HG02943 (cell line): ENCODE measurements at regions not wholly inside any gene's neighbourhood (a gene's known extent, or its start where the extent isn't known, plus 50 kb on each side); places are given as distances from the start of the nearest gene placed in this dataset.

Experiments used
- ATAC-seq: cut with Tn5 transposase; IDR thresholded peaks from one replicate; pipeline ENCODE4 v1.9.1; 2021; ENCODE audit warnings: mild to moderate bottlenecking, low read depth, moderate library complexity; ENCODE audit not compliant: unreplicated experiment

DNA sequence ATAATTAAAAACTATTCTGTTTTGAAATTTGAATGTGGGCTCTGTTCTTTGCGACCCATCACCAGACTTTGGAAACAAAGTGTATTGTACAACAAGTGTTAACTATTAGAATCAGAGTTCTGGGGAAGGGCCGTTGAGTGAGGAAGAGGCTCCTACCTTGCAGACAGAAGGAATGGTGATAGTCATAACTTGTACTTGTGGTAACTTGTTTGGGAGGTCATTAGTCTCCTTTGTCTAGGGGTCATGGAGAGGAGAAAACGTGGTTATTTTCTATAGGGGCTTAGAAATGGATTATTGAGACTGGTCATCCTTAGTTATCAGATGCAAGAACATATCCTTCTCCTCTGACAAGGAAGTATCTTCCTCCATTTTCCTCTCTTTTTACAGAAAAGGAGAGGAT, 174.8 kb downstream of the BMP2 start:
- ATAC-seq: no peak

DNA sequence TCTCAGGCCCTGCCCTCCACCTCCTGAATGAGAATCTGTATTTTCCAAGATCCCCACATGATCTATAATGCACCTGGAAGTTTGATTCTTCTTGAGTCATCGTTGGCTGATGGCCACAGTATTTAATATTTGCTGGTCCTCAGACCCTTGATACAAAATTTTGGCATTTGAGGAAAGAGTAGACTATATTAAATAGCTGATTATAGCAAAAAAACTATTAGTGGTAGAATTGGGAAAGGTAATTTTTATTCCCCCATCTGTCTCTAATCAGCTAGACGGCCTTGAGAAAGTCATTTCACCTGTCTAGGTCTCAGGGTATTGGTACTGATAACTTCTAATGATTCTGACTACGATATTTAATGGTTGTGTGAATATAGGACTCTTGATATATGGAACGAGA, 176.8 kb downstream of the BMP2 start:
- no peak for ATAC-seq

GRCh38 chr20:6953611-6954010, 186.1 kb downstream of the BMP2 start:
- ATAC-seq: no peak

DNA sequence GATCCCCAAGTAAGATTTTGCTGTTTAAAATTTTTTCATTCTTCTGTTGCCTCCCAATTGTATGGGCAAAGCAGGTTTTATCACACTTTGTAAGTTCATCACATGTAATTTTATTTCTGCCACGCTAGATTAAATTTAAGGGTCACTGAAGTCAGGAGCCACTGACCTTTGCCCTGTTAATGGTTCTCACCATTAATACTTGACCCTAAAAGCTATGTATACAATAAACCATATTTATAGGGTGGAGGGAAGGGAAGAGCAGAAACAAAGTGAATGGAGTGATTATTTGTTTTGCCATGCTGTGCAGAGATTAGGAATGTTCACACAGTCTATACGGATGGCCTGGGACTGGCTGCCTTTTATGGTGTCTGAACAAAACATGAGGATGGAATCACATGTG, 186.7 kb downstream of the BMP2 start:
- ATAC-seq: no peak

- ATAC-seq: no peak
Observed at GRCh38 chr20:6956056-6956455, 188.6 kb downstream of the BMP2 start.

GRCh38 chr20:6956574-6956973, 189.1 kb downstream of the BMP2 start:
- no peak for ATAC-seq

GRCh38 chr20:6959900-6960312, 192.4 kb downstream of the BMP2 start:
- no peak for ATAC-seq

- ATAC-seq: no peak
Observed at GRCh38 chr20:6966721-6967120, 199.2 kb downstream of the BMP2 start.

DNA sequence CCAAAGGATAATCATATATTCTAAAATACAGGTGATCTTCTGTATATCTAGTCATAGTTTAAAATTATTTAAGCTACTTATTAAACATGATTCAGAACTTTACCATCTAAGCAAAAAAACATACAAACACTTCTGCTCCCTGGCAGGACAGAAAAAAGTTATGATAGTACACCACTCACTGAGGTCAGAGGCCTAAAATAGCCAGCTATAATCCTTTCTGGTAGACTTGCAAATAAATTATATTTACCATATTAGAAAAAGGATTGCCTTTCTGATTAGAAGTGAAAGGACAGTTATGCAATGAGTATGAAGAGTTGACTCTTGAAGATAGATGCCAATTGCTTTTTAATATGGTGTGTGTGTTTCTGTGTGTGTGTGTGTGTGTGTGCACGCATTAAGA, 207.4 kb downstream of the BMP2 start:
- ATAC-seq: no peak

DNA sequence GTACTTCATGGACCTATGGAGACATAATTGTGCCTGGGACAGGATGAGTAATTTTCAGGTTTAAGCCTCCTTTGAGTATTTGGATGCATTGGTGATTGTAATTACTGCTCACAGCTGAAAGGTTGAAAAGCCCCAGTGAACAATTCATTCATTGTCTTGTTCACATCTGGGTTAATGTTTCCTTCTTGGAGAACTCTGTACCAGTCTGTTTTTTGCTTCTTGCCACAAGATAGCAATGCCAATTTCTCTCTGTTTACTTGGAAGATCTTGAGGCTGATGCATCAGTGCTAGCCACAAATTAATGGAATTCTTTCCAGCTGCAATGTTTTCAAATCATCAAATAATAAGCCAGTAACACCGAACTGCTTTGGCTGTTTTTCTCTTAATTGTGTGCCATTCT, 207.8 kb downstream of the BMP2 start:
- ATAC-seq: no peak

DNA sequence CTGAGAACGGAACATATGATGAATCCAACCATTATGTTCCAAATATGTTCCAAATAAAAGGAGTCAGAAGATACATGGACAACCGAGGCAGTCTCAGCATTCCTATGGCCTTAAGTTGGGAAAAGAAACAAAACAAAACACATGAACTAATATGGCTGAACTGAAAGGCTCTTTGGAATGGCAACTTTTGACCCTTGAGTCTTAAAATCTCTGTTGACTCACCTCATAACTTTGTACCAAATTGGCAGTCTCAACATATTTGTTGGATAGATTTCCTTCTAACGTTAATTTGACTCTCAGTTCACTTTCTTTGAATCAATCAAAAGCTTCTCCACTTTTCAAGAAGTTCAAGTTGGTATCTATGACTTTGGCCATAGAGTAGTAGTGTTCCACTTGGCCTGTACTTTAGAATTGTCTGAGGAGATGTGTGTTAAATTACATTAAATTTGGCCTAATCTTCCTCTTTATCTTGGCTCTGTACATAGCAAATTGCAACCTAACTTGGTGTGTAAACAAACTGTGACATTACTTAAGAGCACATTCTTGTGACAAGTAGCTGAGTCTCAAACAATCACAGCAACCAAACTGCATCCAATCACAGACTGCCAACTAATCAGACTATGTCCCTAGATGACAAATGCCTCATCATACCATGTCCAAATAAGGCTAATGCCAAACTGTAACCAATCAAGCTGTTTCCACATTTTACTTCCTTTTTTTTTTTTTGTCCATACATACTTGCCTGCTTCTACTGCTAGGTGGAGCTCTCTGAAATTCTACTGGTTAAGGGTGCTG, 208.8 kb downstream of the BMP2 start:
- ATAC-seq: no peak

- ATAC-seq: no peak
Observed at GRCh38 chr20:6979621-6980020, 212.1 kb downstream of the BMP2 start.

DNA sequence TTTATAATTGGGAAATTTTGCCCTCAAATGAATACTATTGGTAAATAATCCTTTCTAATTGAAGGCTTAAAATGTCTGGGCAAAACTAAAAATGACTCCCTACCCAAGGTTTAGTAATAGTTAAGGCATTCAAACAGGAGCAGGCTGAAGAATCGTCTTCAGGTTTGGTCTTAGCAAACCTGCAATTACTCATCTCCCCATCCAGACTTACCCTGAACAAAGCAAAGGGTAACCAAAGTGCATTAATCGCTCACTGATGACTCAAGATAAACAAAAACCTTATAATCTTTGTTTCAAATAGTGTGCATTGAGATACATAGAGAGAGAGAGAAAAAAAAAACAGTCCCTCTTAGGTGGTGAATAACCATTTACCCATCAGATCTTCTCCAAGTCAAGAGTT, 225.5 kb downstream of the BMP2 start:
- ATAC-seq: no peak

GRCh38 chr20:6993511-6993910, 226.0 kb downstream of the BMP2 start:
- ATAC-seq: no peak

GRCh38 chr20:6994452-6994851, 227.0 kb downstream of the BMP2 start:
- no peak for ATAC-seq

GRCh38 chr20:6998909-6999308, 231.4 kb downstream of the BMP2 start:
- ATAC-seq: no peak

DNA sequence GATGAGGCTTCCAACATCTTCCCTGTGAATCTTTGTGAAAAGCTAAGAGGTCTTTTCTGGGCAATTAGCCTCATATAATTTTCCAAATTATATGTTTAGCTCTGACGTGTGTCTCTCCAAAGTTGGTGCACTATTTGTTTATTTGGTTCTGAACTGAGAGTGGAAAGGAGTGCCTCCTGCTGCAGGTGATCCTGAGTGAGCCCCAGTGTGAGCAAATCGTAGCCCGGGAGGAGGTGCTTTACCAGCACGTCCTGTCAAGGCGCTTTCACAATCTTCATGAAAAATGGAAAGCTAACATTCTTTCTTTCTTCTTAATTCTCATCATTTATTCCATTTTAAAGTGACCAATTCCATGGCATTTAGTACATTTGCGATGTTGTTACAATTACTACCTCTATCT, 231.9 kb downstream of the BMP2 start:
- ATAC-seq: no peak

DNA sequence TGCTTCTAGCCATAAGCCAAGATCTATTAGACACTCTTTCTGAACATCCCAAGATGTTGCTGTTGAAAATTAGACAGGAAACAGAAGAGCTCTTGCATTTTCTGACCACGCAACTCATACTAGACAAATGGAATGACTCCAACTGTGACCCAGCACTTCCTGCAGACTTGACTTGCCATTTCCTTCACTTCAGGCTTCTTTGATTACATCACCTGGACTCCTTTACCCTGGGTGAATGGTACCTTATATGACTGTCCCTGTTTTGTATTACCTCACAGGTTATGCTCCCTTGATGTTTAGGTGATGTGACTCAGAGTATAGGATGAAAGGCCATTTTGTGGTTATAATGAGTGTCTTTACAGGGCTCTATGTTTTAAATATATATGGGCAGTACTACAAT, 236.1 kb downstream of the BMP2 start:
- no peak for ATAC-seq

- no peak for ATAC-seq
Observed at GRCh38 chr20:7004801-7005200, 237.3 kb downstream of the BMP2 start.

DNA sequence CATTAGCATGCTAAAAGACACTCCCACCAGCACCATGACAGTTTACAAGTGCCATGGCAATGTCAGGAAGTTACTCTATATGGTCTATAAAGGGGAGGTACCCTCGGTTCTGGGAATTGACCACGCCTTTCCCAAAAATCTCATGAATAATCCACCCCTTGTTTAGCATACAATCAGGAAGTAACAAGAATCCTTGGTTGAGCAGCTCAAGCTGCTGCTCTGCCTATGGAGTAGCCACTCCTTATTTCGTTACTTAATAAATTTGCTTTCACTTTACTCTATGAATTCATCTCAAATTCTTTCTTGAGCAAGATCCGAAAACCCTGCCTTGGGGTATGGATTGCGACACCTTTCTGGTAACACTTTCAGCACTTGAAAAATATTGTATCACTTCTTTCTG, 243.0 kb downstream of the BMP2 start:
- ATAC-seq: no peak

DNA sequence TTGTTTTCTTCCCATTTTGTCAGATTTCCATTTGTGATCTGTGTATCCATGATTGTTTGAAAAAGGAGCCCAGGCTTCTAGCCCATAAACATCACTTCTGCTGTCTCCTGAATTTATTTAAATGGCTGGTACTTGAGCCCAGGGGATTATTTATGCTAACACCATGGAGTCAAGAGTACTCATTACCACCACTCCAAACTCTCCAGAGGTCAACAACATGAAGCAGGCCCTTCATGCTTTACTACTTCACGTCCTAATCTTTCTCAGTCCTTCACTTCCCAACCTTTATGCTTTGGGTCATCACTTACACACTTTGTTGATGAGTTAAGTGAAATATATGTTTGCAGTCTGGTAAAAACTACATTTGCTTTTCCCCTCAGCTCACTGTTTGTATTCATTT, 247.8 kb downstream of the BMP2 start:
- ATAC-seq: no peak

DNA sequence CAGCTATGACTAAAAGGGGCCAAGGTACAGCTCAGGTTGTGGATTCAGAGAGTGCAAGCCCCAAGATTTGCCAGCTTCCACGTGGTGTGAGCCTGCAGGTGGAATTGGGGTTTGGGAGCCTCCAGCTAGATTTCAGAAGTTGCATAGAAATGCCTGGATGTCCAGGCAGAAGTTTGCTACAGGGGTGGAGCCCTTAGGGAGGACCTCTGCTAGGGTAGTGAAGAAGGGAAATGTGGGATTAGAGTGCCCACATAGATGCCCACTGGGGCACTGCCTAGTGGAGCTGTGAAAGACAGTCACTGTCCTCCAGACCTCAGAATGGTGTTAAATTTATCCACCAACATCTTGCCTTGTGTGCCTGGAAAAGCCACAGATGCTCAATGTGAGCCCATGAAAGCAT, 255.1 kb downstream of the BMP2 start:
- no peak for ATAC-seq

- no peak for ATAC-seq
Observed at GRCh38 chr20:7025635-7026034, 258.1 kb downstream of the BMP2 start.
